ENCODE measurements at regions not wholly inside any gene's neighbourhood (a gene's known extent, or its start where the extent isn't known, plus 50 kb on each side); places are given as distances from the start of the nearest gene placed in this dataset.

- POLR2A ChIA-PET, result interaction anchor here (0.7 kb wide), 1 partner anchor 32 kb away, joined by 6 read pairs; no protein-coding TSS in a partner anchor
- no peaks in the 10 kb centered on the region for H3K4me1 ChIP-seq (ENCODE audit: control insufficient read depth, insufficient read depth, low read length)
- no peak overlapping the region for H3K27ac ChIP-seq (ENCODE audit: extremely low read depth, low read depth, low read length)
- CTCF ChIA-PET, result interaction anchor here (0.7 to 1.0 kb wide), 2 partner anchors 9 to 100 kb away, joined by 3 to 6 read pairs; no protein-coding TSS in a partner anchor
- H3K9me3 ChIP-seq (ENCODE audit: control insufficient read depth, insufficient read depth, low read depth, low read length), result no peaks in the 10 kb centered on the region
- TF ChIP-seq ZSCAN30 (tag by site-specific recombination; IDR thresholded peaks at IDR 0.05) (no peak), ZNF23 (tag by site-specific recombination; IDR thresholded peaks at IDR 0.05; ENCODE audit: borderline replicate concordance) (no peak)
- no peaks in the 10 kb centered on the region for H3K36me3 ChIP-seq (ENCODE audit: control insufficient read depth in 2 of 2, insufficient read depth in 1 of 2, low read length in 2 of 2)
- no peak overlapping the region for H3K4me3 ChIP-seq (ENCODE audit: low read depth, low read length)
These were observed 266.6 kb upstream of the FAR2 start for GRCh38 chr12:28882444-28882843.

- H3K27ac ChIP-seq (ENCODE audit: extremely low read depth, low read depth, low read length), result no peak overlapping the region
- POLR2A ChIA-PET, result interaction anchor here (0.7 kb wide), 1 partner anchor 33 kb away, joined by 6 read pairs; no protein-coding TSS in a partner anchor
- CTCF ChIA-PET, result interaction anchor here (0.6 to 1.3 kb wide), 3 partner anchors 11 to 79 kb away, joined by 3 to 6 read pairs (median 3); no protein-coding TSS in a partner anchor
These were observed 265.6 kb upstream of the FAR2 start for GRCh38 chr12:28883406-28883997.

More at GRCh38 chr12:28883406-28883997, 265.6 kb upstream of the FAR2 start:
- TF ChIP-seq ZNF692 (tag by site-specific recombination; IDR thresholded peaks at IDR 0.05) (no peak), CTCF (tag by site-specific recombination; IDR thresholded peaks at IDR 0.05) (no peak), OSR2 (tag by site-specific recombination; IDR thresholded peaks at IDR 0.05) (no peak), ZNF341 (tag by site-specific recombination; IDR thresholded peaks at IDR 0.05; ENCODE audit: low read depth) (no peak), ZNF624 (tag by site-specific recombination; IDR thresholded peaks at IDR 0.05) (no peak), PBX3 (CRISPR knock-in tag; IDR thresholded peaks at IDR 0.05) (no peak), ZNF530 (tag by site-specific recombination; IDR thresholded peaks at IDR 0.05; ENCODE audit: low read depth) (no peak), ZNF473 (tag by site-specific recombination; IDR thresholded peaks at IDR 0.05) (no peak), ZNF776 (tag by site-specific recombination; IDR thresholded peaks at IDR 0.05; ENCODE audit: borderline replicate concordance) (no peak), GLI4 (tag by site-specific recombination; IDR thresholded peaks at IDR 0.05) (no peak), ZNF513 (tag by site-specific recombination; IDR thresholded peaks at IDR 0.05) (no peak), ZNF19 (tag by site-specific recombination; IDR thresholded peaks at IDR 0.05; ENCODE audit: low read depth) (no peak), ZNF449 (tag by site-specific recombination; IDR thresholded peaks at IDR 0.05) (no peak), ZNF175 (tag by site-specific recombination; IDR thresholded peaks at IDR 0.05) (no peak)
- Histone ChIP-seq H3K4me3 (ENCODE audit: low read depth, low read length) (no peak overlapping the region), H3K4me1 (ENCODE audit: control insufficient read depth, insufficient read depth, low read length) (no peaks in the 10 kb centered on the region), H3K9me3 (ENCODE audit: control insufficient read depth, insufficient read depth, low read depth, low read length) (no peaks in the 10 kb centered on the region), H3K36me3 (ENCODE audit: control insufficient read depth in 2 of 2, insufficient read depth in 1 of 2, low read length in 2 of 2) (no peaks in the 10 kb centered on the region)

Measured in HEK293 (cell line).